Renal cortex interstitium (tissue), 11 donors: ENCODE measurements at regions not wholly inside any gene's neighbourhood (a gene's known extent, or its start where the extent isn't known, plus 50 kb on each side); places are given as distances from the start of the nearest gene placed in this dataset.

Experiments used
- DNase-seq, 11 donors: peaks; one replicate each; pipeline ENCODE4 v3.0.0-alpha.2; 2013; ENCODE audit warnings: low read depth in 9 of 11, low spot score in 4 of 11; ENCODE audit errors: extremely low read depth in 1 of 11

DNA sequence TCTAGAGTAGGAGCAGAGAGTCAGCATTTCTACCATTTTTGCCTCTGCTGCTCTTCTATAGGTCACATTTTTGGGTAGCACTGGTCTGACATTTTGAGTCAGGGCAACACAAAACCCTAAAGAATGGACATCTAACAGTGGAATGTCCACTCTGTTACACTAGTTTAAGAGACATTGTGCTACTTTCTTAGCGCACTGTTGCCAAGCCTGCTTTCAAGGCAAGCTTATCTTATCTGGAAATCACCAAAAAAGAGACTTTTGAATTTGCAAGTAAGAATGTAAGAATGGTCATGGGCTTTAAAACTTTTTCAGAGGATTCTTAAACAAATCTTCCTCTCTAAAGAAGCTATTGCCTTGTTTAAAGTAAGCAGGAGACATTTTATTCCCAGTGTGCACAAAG lies 73.0 kb upstream of the STARD4 start:
- DNase-seq: no peak

GRCh38 chr5:111584651-111585050 lies 72.3 kb upstream of the STARD4 start:
- DNase-seq: no peak

DNA sequence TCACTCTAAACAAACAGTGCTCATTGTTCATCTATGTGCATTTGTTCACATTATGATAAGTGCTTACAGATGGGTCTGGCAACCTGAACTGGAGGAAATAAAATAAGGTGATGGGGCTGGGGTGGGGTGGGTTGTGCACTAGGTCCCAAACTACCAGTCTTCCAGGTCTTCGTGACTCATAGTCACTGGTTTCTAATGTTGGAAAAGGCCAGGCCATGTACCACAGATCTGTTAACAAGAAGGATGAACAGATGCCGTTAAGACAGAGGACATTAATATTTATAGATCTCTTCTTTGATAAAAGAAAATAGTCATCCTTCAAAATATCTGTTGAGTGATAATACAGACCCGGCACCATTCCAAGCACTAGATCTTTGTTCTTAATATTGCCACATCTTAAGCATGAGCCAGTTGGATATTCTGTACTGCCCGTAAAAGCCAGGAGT lies 71.4 kb upstream of the STARD4 start:
- DNase-seq: no peak

- DNase-seq: no peak
Measured at GRCh38 chr5:111582993-111583601, 70.8 kb upstream of the STARD4 start.

DNA sequence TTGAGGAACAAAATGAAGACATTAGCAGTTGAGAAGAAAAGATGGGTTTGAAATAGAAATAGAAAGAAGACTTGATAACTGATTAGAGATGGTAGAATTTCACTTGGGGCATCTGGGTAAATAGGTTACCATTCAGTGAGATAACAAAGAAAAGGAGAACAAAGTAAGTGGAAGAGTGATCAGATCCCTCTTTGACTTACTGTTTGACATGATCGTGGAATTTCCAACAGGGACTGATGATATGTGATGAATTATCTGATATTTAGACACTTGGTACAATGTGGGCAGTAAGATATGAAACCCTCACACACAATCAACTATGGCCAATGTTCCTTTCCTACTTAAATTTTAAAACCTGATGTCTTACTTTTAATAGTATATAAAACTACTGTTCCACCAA lies 70.1 kb upstream of the STARD4 start:
- no peak for DNase-seq

DNA sequence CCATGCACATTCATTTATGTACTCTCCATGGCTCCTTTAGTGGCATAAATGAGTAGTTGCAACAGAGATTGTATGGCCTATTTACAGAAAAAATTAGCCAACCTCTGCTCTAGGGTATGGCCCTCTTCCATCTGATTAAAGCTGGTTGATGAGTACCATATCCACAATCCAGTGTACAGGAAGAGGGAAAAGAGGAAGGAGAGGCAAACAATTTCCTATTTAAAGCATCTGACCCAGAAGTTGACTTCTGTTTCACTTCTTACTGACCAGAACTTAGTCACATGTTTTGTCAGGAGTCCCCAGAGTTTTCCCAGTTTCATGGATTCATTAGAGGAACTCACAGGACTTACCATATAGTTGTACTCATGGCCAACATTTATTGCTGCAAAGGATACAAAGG lies 68.6 kb upstream of the STARD4 start:
- no peak for DNase-seq

DNA sequence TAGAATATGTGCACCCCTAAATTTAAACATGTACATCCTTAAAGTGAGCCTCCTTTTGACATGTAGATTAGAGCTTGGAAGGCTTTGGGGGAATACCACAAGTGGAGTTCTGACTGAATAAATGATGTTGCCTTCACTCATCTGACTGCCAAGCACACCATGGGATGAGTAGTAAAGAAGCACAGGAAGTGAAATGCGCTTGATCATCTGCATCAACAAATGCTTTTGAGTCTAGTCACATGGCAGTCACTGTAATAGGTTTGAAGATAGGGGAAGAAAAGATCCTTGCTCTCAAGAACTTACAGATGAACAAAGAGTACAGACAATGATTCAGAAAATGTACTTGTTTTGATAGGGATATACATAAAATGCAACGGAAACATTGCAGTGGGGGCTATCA lies 62.0 kb upstream of the STARD4 start:
- DNase-seq: no peak

DNA sequence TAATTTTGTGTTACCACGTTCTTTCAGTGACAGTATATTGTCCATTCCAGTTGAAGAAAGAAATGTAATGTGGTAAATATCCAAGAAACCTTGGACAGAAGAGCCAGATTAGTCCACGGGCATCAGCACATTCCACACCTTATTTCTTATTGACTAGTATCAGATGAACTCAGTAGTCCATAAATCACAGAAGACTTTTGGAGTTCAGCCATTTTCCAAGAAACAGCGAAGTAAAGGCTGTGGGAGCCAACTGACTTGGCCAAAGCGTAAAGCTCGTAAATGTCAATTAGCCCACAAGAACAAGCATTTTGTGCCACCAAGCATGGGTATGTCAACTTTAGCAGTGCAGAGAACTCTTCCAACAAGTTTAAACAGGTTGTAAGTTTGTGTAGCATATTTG lies 60.2 kb upstream of the STARD4 start:
- DNase-seq: no peak

- peak in 10 of 11 donors; percentile 55 to 85 (median 70) for DNase-seq
Measured at GRCh38 chr5:111563031-111563822, 50.9 kb upstream of the STARD4 start.

DNA sequence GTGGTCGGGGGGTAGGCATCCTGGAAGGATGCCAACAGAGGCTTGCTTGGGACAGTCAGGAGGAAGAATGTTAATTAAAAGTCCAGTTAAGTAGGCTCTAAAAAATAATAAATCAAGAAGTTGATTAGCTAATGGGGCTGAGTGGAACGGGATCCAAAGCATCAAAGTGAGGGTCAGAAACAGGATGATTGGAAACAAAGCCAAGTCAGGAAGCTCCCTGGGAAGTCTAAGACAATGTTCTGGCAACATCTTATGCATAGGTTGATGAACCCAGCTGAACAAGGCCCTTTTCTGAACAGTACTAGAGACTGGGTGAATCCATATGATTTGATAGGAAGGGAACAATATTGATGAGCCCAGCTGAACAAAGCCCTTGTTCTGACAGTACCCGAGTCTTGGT lies 50.2 kb upstream of the STARD4 start:
- DNase-seq: no peak
